Activated naive CD8-positive, alpha-beta T cell (primary cell): ENCODE measurements at regions not wholly inside any gene's neighbourhood (a gene's known extent, or its start where the extent isn't known, plus 50 kb on each side); places are given as distances from the start of the nearest gene placed in this dataset.

Experiments used
- H3K27ac Mint-ChIP-seq: one replicate; pipeline ENCODE4 v1.8.0; 2021; ENCODE audit warnings: mixed read lengths
- H3K27me3 Mint-ChIP-seq: one replicate; pipeline ENCODE4 v1.8.0; 2021; ENCODE audit warnings: mixed read lengths
- H3K36me3 Mint-ChIP-seq: one replicate; pipeline ENCODE4 v1.8.0; 2021; ENCODE audit warnings: mixed read lengths
- H3K4me1 Mint-ChIP-seq: one replicate; pipeline ENCODE4 v1.8.0; 2021; ENCODE audit warnings: low read depth, mixed read lengths
- H3K4me3 Mint-ChIP-seq: one replicate; pipeline ENCODE4 v1.8.0; 2021; ENCODE audit warnings: mild to moderate bottlenecking, mixed read lengths
- H3K9me3 Mint-ChIP-seq: one replicate; pipeline ENCODE4 v1.8.0; 2021; ENCODE audit warnings: low read depth, mixed read lengths

DNA sequence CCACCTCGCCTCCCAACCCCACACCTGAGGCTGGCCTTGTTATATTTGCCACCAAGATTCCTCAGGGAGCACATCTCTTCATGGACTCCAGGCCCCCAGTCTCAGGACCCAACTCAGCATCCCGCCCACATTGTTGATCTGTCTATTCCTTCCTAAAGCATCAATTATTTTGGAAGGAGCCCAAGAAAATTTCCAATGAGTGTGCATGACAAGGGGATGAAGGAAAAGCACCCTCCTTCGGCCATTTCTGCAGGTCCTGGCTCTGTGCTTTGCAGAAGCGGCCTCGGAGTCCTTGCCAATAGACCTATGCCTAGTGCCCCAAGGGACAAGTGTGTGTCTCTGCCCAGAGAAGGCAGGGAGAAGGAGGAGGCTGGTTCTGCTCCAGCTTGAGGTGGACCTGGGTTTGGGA lies 273.2 kb downstream of the GADD45G start:
- Mint-ChIP-seq H3K27me3 (no peaks in the 10 kb centered on the region), H3K36me3 (no peaks in the 10 kb centered on the region), H3K27ac (no peak overlapping the region), H3K4me3 (no peak overlapping the region), H3K9me3 (no peaks in the 10 kb centered on the region), H3K4me1 (no peaks in the 10 kb centered on the region)

DNA sequence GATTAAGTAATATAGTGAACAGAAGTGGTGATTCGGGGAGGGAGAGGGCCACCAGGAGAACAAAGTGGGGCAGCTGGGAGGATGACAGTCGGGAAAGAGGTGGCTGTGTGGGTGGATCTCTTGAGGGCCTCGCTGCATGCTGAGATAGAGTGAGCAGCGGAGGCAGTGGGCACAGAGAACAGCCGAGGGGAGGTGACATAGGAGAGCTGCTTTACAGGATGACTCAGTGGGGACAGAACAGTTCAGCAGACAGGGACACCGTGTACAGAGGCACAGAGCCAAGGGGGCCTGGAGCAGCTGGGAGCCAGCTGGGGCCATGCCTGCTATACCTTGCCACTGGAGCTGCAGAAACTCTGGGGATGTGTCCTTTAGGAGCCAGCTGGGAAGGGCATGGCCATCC lies 273.9 kb downstream of the GADD45G start:
- no peaks in the 10 kb centered on the region for H3K36me3 Mint-ChIP-seq
- no peaks in the 10 kb centered on the region for H3K4me1 Mint-ChIP-seq
- no peaks in the 10 kb centered on the region for H3K27me3 Mint-ChIP-seq
- no peak overlapping the region for H3K27ac Mint-ChIP-seq
- no peak overlapping the region for H3K4me3 Mint-ChIP-seq
- no peaks in the 10 kb centered on the region for H3K9me3 Mint-ChIP-seq

DNA sequence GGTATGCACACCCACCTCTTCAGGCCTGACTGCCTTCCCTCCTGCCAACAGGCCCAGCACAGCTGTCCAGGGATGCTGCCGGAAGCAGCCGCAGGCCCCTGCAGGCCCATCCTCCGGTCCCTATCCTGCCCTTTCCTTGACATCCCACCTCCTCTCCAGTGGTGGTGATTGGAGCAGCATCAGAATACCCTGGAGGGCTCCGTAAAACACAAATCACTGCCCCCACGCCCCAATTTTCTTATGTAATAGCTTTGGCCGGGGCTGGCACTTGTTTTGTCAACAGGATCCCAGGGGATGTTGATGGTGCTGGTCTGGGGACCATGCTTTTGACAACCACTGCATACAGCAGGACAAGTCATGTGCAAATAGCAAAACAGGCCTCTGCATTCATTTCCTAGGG lies 274.5 kb downstream of the GADD45G start:
- Mint-ChIP-seq H3K4me1 (no peaks in the 10 kb centered on the region), H3K36me3 (no peaks in the 10 kb centered on the region), H3K9me3 (no peaks in the 10 kb centered on the region), H3K27me3 (no peaks in the 10 kb centered on the region), H3K4me3 (no peak overlapping the region), H3K27ac (no peak overlapping the region)

DNA sequence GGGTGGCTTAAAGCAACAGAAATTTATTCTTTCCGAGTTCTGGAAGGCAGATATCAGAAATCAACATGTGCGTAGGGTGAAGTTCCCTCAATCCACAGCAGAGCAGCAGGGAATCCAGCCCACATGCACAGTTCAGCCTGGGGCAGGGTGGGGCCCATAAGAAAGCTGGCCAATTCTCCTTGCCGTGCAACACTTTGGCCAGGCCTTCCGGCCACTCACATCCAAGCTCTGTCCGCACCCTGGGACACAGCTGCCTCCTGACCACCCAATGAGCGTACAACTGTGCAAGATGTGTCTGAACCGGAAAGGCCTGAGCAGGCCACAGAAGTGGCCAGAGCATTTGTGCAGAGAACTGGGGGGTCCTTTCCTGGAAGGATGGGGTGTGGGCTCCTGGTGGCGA lies 274.9 kb downstream of the GADD45G start:
- Mint-ChIP-seq H3K4me1 (no peaks in the 10 kb centered on the region), H3K36me3 (no peaks in the 10 kb centered on the region)

DNA sequence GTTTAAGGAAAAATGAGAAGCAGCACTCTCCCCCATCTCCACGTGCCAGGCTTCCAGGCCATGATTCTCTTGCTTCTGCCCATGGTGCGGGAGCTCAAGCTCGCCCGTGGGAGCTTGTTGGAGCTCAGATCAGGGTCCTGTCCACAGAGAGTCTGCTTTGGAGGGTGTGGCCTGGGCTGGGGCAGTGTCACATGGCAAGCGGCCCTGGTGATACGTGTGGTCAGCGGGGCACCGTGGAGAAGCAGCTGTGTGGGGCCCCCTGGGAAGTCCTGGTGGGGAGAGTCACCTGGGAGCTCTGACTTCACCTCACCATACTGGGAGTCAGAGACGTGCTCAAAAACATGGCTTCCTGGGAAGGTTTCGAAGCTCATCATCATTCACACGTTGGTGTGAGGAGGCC lies 275.3 kb downstream of the GADD45G start:
- Mint-ChIP-seq H3K27me3 (no peaks in the 10 kb centered on the region), H3K4me1 (no peaks in the 10 kb centered on the region), H3K9me3 (no peaks in the 10 kb centered on the region), H3K27ac (no peak overlapping the region), H3K4me3 (no peak overlapping the region), H3K36me3 (no peaks in the 10 kb centered on the region)

More for the DNA sequence above, 274.9 kb downstream of the GADD45G start:
- no peak overlapping the region for H3K4me3 Mint-ChIP-seq
- H3K9me3 Mint-ChIP-seq = no peaks in the 10 kb centered on the region
- H3K27me3 Mint-ChIP-seq = no peaks in the 10 kb centered on the region
- no peak overlapping the region for H3K27ac Mint-ChIP-seq

DNA sequence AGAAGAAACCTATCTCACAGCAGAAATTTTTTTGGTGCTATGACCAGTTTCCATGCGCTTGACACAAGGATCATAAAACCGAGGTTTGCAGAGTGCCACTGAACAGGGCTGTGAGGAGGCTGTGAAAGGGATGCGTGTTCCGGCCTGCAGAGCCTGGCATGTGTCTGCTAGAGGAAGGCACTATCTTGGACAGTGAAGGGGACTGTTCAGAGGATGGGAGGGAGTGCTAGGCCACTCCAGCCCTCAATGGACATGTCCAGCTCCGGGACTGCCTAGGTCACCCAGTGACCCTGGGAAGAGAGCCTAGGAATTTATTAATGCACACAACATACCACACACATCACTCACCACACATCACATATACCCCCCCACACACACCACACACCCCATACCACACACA lies 275.9 kb downstream of the GADD45G start:
- Mint-ChIP-seq H3K27ac (no peak overlapping the region), H3K27me3 (no peaks in the 10 kb centered on the region), H3K36me3 (no peaks in the 10 kb centered on the region), H3K9me3 (no peaks in the 10 kb centered on the region), H3K4me1 (no peaks in the 10 kb centered on the region), H3K4me3 (no peak overlapping the region)

DNA sequence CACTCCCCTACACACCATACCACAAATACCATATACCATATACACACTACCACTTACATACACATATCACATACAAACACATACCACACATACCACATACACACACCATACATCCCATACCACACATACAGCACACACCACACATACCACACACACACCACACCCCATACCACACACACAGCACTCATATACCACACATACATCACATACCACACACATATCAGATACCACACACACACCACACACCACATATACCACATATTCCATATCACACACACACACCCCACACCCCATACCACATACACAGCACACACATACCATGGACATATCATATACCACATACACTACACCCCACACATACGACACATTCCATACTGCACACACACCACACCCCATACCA lies 276.6 kb downstream of the GADD45G start:
- Mint-ChIP-seq H3K27ac (no peak overlapping the region), H3K27me3 (no peaks in the 10 kb centered on the region), H3K36me3 (no peaks in the 10 kb centered on the region), H3K4me3 (no peak overlapping the region), H3K9me3 (no peaks in the 10 kb centered on the region), H3K4me1 (no peaks in the 10 kb centered on the region)

DNA sequence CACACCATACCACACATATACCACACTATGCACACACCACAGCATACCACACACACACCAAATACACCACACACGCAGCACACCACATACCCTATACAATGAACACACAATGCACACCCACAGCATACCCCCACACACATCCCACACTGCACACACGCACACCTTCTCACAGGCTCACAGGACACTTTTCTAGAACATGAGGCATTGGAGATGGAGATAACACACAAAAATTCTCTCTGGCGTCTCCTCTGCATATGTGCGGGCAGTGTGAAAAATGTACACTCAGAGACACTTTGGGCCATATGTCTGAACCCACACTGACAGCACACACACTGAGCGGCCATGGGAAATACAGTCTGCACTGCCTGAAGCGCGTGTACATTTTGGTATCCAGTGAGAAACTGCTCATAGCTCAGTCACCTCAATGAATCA lies 278.1 kb downstream of the GADD45G start:
- no peaks in the 10 kb centered on the region for H3K27me3 Mint-ChIP-seq
- H3K27ac Mint-ChIP-seq = no peak overlapping the region
- H3K4me1 Mint-ChIP-seq = no peaks in the 10 kb centered on the region
- no peaks in the 10 kb centered on the region for H3K36me3 Mint-ChIP-seq
- H3K4me3 Mint-ChIP-seq = no peak overlapping the region
- H3K9me3 Mint-ChIP-seq = no peaks in the 10 kb centered on the region

DNA sequence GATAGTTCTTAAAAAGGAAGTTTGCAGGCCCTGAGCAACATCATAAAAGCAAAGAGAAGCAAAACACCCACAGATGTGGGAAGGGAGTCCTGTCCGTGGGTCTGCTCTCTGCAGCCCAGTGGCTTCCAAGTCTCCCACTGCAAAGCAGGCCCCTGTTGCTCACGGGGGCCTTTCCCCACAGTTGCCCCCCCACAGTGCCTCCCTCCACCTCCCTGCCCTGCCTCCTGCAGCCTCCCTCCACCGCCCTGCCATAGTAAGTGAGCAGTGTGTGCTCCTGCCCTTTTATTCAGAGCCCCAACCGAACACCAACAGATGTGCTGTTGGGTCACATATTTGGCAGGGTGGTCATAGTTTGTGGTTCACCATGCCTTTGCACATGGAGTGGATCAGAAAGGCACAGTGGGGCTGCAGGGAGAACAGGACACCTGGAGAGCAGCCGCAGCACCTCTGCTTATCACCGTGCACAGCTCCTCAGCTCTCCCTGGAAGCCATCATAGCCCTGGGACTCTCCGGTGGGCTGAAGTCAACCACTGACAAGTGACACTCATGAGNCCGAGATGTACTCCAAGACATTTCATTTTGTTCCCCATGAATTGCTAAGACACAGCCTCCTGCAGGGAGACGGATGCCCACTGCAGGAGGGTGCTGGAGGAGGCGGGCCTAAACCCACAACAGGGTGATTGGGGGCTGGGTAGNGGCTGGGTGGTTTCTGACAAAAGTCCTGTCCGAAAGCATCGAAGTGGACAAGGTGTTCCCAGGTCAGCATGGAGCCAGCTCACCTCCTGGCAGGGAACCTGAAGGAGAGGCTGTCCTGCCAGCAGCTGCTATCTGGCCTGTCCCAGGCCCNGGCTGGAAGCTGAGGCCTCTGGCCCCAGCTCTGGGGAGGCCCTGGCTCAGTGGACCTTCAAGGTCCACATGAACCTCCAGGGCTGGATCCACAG lies 278.9 kb downstream of the GADD45G start:
- no peak overlapping the region for H3K4me3 Mint-ChIP-seq
- H3K27me3 Mint-ChIP-seq = no peaks in the 10 kb centered on the region
- no peak overlapping the region for H3K27ac Mint-ChIP-seq
- H3K4me1 Mint-ChIP-seq = no peaks in the 10 kb centered on the region
- no peaks in the 10 kb centered on the region for H3K36me3 Mint-ChIP-seq
- H3K9me3 Mint-ChIP-seq = no peaks in the 10 kb centered on the region

DNA sequence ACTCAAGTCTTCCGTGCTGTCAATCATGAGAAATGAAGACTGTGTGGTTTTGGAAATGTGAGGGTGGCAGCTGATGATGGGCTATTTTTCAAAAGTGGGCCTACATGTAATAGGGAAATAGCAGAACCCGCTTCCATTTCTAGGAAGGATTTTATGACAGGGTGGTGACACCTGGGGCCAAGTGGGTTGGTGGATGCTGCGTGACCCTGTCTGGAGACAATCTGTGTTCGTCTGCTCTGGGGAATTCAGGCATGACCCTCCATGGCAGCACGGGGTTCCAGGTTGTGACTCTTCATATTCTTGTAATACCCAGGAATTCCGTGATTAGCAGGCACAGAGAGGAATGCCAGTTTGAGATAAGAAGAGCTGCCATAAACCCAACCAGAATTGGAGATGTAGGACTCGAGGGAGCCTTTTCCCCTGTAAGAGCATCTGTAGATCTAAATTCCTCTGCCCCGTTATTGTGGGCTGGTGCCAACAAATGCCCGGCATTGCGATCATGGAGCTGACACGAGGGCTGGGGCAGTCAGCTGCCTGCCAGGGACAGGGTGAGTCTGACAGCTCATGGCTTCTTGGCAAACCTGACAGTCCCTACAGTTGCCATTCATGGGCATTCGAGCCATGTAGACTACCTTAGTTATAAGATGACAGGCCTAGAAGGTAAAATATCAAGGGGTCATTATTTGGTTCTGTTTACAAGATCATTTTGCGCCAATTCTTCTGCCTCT lies 279.7 kb downstream of the GADD45G start:
- no peaks in the 10 kb centered on the region for H3K9me3 Mint-ChIP-seq
- H3K27me3 Mint-ChIP-seq = no peaks in the 10 kb centered on the region
- H3K36me3 Mint-ChIP-seq = no peaks in the 10 kb centered on the region
- no peak overlapping the region for H3K4me3 Mint-ChIP-seq
- no peak overlapping the region for H3K27ac Mint-ChIP-seq
- no peaks in the 10 kb centered on the region for H3K4me1 Mint-ChIP-seq

DNA sequence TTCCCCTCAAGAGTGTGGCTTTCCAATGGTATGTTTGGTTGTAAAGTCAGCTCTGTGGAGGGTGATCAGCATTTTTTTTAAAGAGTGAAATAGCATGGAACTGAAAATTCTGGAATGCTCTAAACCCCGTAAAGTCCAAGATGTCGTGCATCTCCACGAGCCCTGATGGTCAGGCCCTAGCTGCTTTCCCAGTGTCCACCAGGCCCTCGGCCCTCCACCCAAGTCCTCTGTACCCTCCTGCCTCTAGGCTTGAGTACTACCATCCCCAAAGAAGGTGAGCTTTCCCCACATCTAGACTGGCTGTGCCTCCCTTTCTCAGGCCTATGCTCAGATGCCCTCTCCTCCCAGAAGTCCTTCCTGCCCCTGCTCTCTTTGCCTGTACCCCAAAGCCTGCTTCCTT lies 280.3 kb downstream of the GADD45G start:
- Mint-ChIP-seq H3K27me3 (no peaks in the 10 kb centered on the region), H3K9me3 (no peaks in the 10 kb centered on the region), H3K4me3 (no peak overlapping the region), H3K27ac (no peak overlapping the region), H3K4me1 (no peaks in the 10 kb centered on the region), H3K36me3 (no peaks in the 10 kb centered on the region)

DNA sequence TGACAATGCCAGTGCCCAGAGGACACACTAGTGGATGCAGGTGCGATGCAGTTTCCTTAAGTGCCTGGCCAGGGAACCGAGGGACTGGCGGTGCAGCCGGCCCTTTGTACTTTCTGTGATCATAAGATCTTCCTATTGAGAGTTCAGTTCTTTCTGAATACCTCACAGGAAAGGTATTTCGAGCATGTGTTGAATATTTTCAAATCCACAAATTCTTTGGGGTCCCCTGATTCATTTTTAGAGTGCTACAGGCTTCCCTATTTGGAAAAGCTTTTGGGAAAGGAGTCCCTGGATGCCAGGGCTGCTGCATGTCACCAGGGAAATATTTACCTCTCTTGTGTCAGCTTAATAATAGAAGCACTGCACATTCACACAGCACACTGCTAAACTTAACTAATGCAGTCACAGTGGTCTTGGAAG lies 281.5 kb downstream of the GADD45G start:
- H3K4me1 Mint-ChIP-seq = no peaks in the 10 kb centered on the region

DNA sequence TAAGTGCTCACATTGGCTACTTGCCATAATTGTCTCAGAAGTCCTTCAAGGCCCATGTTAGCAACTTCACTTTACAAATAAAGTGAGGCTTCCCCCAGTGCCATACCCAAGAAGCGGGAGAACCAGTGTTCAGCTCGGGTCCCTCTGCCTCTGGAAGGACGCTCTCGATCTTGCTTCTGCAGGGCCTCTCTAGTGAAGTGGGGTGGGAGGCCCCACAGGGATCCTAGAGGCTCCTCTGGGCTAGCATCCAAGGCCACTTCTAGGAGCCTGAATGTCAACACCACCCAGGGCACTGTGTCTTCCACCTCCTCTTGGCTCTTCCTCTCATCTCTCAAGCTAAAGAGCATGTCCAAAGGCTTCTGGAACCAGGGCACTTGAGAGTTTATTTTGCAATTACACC lies 282.5 kb downstream of the GADD45G start:
- no peaks in the 10 kb centered on the region for H3K9me3 Mint-ChIP-seq
- H3K36me3 Mint-ChIP-seq = no peaks in the 10 kb centered on the region
- H3K4me3 Mint-ChIP-seq = no peak overlapping the region
- H3K4me1 Mint-ChIP-seq = no peaks in the 10 kb centered on the region
- no peaks in the 10 kb centered on the region for H3K27me3 Mint-ChIP-seq
- H3K27ac Mint-ChIP-seq = no peak overlapping the region

More for the DNA sequence above, 281.5 kb downstream of the GADD45G start:
- Mint-ChIP-seq H3K4me3 (no peak overlapping the region), H3K27ac (no peak overlapping the region), H3K27me3 (no peaks in the 10 kb centered on the region), H3K36me3 (no peaks in the 10 kb centered on the region), H3K9me3 (no peaks in the 10 kb centered on the region)

DNA sequence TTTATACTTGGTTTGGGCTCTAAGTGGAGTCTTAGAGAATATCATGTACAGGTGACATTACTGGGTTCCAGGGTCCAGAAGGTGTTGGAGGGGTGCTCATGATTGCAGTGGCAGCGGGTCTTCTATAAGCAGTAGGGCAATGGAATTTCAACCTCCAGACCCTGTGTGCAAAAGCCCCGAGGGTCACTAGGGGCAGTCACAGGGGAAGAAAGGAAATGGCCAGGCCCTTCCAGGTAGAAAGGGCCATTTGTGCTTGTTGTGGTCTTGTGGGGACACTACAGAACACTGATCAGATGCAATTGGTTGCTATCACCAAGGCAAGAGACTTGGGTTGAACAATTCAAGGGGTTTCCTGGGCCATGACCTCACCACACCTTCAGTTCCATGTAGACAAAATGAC lies 283.4 kb downstream of the GADD45G start:
- Mint-ChIP-seq H3K27me3 (no peaks in the 10 kb centered on the region), H3K27ac (no peak overlapping the region), H3K9me3 (no peaks in the 10 kb centered on the region), H3K4me1 (no peaks in the 10 kb centered on the region), H3K36me3 (no peaks in the 10 kb centered on the region), H3K4me3 (no peak overlapping the region)

DNA sequence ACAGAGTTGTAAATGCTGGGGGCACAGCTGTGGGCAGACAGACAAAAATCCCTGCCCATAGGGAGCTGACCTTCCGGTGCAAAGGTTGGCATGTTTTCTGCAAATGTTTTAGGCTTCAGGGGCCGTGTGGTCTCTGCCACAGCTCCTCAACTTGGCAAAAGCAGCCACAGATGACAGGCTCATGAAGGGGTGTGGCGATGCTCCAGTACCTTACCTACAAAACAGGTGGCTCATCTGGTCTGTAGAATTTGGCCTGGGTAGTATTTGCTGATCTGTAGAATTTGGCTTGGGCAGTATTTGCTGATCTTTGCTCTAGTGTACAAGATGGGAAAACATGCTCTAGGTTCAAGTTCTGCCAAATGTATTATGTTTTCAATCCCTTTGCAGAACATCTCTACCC lies 283.9 kb downstream of the GADD45G start:
- H3K4me1 Mint-ChIP-seq = no peaks in the 10 kb centered on the region

More for the DNA sequence above, 283.9 kb downstream of the GADD45G start:
- Mint-ChIP-seq H3K36me3 (no peaks in the 10 kb centered on the region), H3K9me3 (no peaks in the 10 kb centered on the region), H3K27me3 (no peaks in the 10 kb centered on the region), H3K4me3 (no peak overlapping the region), H3K27ac (no peak overlapping the region)
